ENCODE measurements at regions not wholly inside any gene's neighbourhood (a gene's known extent, or its start where the extent isn't known, plus 50 kb on each side); places are given as distances from the start of the nearest gene placed in this dataset.

DNA sequence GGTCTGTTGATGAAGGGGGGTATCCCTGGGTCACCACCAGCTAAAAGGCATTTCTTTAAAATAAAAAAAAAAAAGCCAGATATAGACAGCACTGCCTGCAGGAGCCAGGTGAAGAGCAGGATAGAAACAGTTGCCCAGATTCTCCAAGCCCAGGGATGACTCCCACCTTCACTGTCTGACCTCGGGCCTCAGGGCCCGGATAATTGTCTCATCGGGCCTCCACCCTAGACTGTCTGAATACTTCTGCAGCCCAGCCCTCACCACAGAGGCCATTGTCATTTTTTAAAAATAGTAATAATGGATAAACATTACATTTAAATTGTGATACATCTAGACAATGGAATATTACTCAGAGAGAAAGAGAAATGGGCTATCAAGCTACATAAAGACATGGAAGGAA lies 92.8 kb upstream of the TNRC6C start:
- Histone ChIP-seq H3K27me3 (peaks cover 8% of the 10 kb centered on the region), H3K27ac (no peak overlapping the region), H3K4me1 (peaks cover 8 to 23% (median 16%) of the 10 kb centered on the region in 4 donors), H3K36me3 (no peaks in the 10 kb centered on the region), H3K9me3 (no peaks in the 10 kb centered on the region), H3K4me3 (no peak overlapping the region)
- no peak for TF ChIP-seq POLR2A (IDR thresholded peaks at IDR 0.05)
- TF ChIP-seq, protein P1, sequence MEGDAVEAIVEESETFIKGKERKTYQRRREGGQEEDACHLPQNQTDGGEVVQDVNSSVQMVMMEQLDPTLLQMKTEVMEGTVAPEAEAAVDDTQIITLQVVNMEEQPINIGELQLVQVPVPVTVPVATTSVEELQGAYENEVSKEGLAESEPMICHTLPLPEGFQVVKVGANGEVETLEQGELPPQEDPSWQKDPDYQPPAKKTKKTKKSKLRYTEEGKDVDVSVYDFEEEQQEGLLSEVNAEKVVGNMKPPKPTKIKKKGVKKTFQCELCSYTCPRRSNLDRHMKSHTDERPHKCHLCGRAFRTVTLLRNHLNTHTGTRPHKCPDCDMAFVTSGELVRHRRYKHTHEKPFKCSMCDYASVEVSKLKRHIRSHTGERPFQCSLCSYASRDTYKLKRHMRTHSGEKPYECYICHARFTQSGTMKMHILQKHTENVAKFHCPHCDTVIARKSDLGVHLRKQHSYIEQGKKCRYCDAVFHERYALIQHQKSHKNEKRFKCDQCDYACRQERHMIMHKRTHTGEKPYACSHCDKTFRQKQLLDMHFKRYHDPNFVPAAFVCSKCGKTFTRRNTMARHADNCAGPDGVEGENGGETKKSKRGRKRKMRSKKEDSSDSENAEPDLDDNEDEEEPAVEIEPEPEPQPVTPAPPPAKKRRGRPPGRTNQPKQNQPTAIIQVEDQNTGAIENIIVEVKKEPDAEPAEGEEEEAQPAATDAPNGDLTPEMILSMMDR (IDR thresholded peaks at IDR 0.05), result no peak
- no peak for TF ChIP-seq EP300 (IDR thresholded peaks at IDR 0.05; ENCODE audit: low read depth)
- no peak for TF ChIP-seq POLR2AphosphoS5 (IDR thresholded peaks at IDR 0.05)
- 40 to 76% methylated on average over 1 to 3 of the region's 3 CpGs for WGBS, 2 donors (ENCODE audit: low coverage in 1 of 2)
- in situ Hi-C loops (cut with MboI; ENCODE audit: low pct_ligation_motif_present in 1 of 4, low pct_unique_long_range_greater_than_20kb in 1 of 4, low sequenced_read_pairs in 3 of 4) (no loop called here), intact Hi-C loops (cut with DNase I; ENCODE audit: low total_unique reads) (no loop called here)
- DNase-seq, result no peak

DNA sequence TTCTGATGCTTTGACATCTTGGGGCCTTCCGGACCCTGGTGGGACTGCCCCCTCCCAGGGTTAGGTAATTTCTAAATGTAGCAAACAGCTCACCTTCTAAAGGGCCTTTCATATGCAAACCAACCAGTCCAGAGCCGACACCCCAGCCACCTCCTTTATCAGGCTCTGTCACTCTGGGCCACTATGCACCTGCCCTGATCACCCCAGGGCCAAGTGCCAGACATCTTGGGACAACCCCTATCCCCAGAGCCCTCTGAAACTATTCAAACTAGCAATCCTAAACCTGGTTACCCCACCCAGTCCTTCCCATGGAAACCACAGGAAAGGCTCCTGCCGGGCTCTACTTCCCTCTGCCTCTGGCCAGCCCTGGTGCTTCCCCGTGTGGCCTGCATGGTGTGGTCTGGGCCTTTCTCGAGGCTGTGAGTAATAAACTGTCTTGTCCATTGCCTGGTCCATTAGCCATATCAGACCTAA lies 91.2 kb upstream of the TNRC6C start:
- no peaks in the 10 kb centered on the region for H3K36me3 ChIP-seq
- H3K27ac ChIP-seq, result no peak overlapping the region
- TF ChIP-seq POLR2AphosphoS5 (IDR thresholded peaks at IDR 0.05) (no peak), POLR2A (IDR thresholded peaks at IDR 0.05) (no peak), EP300 (IDR thresholded peaks at IDR 0.05; ENCODE audit: low read depth) (no peak)
- TF ChIP-seq, protein P1 (IDR thresholded peaks at IDR 0.05), result no peak
- no peak overlapping the region for H3K4me3 ChIP-seq
- intact Hi-C loops (cut with DNase I; ENCODE audit: low total_unique reads) (no loop called here), in situ Hi-C loops (cut with MboI; ENCODE audit: low pct_ligation_motif_present in 1 of 4, low pct_unique_long_range_greater_than_20kb in 1 of 4, low sequenced_read_pairs in 3 of 4) (no loop called here)
- H3K4me1 ChIP-seq, result peaks cover 8 to 23% (median 16%) of the 10 kb centered on the region in 4 donors
- 56 to 63% methylated on average over 3 to 5 of the region's 5 CpGs for WGBS, 2 donors (ENCODE audit: low coverage in 1 of 2)
- no peaks in the 10 kb centered on the region for H3K9me3 ChIP-seq
- H3K27me3 ChIP-seq, result peaks cover 8% of the 10 kb centered on the region
- DNase-seq, result no peak

DNA sequence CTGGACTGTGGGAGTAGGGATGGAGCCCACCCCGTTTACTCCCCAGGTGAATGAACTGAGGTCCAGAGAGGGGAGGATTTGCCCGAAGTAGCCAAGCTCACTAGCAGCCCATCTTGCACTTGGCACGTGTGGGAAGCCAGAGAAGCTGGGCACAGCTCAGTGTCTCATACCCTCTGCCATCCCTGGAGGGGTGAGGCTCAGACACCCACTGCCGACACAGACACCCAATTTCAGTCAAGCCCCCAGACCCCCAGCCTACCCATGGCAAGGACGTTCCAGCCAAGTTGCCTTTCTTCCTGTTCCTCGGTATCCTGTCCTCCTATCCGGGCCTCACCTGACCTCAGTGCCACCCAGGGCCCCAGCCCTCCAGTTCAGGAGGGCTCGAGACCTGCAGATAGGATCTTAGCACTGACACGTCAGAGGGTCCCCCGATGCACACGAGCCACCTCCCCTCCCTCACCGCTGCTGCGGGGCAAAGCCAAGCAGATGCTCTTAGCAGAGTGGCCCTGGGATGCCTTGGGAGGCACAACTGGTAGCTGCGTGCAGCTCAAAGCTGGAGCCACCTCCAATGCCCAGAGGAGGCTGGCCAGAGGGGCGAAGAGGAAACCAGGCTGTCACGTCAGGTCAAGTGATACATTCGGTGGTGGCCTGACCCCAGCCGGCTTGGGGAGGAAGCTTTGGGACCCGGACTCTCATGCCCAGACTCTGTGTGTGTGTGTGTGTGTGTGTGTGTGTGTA lies 90.4 kb upstream of the TNRC6C start:
- in situ Hi-C loops (cut with MboI; ENCODE audit: low pct_ligation_motif_present in 1 of 4, low pct_unique_long_range_greater_than_20kb in 1 of 4, low sequenced_read_pairs in 3 of 4) (no loop called here), intact Hi-C loops (cut with DNase I; ENCODE audit: low total_unique reads) (no loop called here)
- H3K4me1 ChIP-seq, result peaks cover 8 to 21% (median 16%) of the 10 kb centered on the region in 4 donors
- peaks cover 8% of the 10 kb centered on the region for H3K27me3 ChIP-seq
- 93% methylated on average over 19 of the region's 19 CpGs; no CpG with 5 or more reads in 1 of the 2 donors for WGBS, 2 donors (ENCODE audit: low coverage in 1 of 2)
- DNase-seq, result no peak
- no peak overlapping the region for H3K27ac ChIP-seq
- H3K36me3 ChIP-seq, result no peaks in the 10 kb centered on the region
- H3K9me3 ChIP-seq, result no peaks in the 10 kb centered on the region
- no peak for TF ChIP-seq POLR2AphosphoS5 (IDR thresholded peaks at IDR 0.05)
- TF ChIP-seq POLR2A (IDR thresholded peaks at IDR 0.05), result no peak
- TF ChIP-seq EP300 (IDR thresholded peaks at IDR 0.05; ENCODE audit: low read depth), result no peak
- TF ChIP-seq, protein P1 (IDR thresholded peaks at IDR 0.05), result no peak
- no peak overlapping the region for H3K4me3 ChIP-seq

- intact Hi-C loops (cut with DNase I; ENCODE audit: low total_unique reads) (no loop called here), in situ Hi-C loops (cut with MboI; ENCODE audit: low pct_ligation_motif_present in 1 of 4, low pct_unique_long_range_greater_than_20kb in 1 of 4, low sequenced_read_pairs in 3 of 4) (no loop called here)
- Histone ChIP-seq H3K27me3 (peaks cover 8% of the 10 kb centered on the region), H3K27ac (no peak overlapping the region), H3K4me3 (no peak overlapping the region), H3K4me1 (peaks cover 5 to 11% (median 7%) of the 10 kb centered on the region in 4 donors), H3K9me3 (no peaks in the 10 kb centered on the region), H3K36me3 (no peaks in the 10 kb centered on the region)
- no peak for DNase-seq
- WGBS, 2 donors (ENCODE audit: low coverage in 1 of 2), result 70 to 83% methylated on average over 1 to 11 of the region's 11 CpGs
- no peak for TF ChIP-seq EP300 (IDR thresholded peaks at IDR 0.05; ENCODE audit: low read depth)
- TF ChIP-seq, protein P1 (IDR thresholded peaks at IDR 0.05), result no peak
Measured at GRCh38 chr17:77869041-77869599, 89.4 kb upstream of the TNRC6C start.

Data from transverse colon (tissue), 4 donors.